ENCODE measurements at regions not wholly inside any gene's neighbourhood (a gene's known extent, or its start where the extent isn't known, plus 50 kb on each side); places are given as distances from the start of the nearest gene placed in this dataset.
"Not testable (repeated sequence)": the region's sequence is repeated elsewhere in the genome, so short reads cannot be mapped to it uniquely, and the experiment has no call there.

GRCh38 chr2:187684174-187684573 is 129.9 kb upstream of the TFPI start:
- no peak for DNase-seq (ENCODE audit: low spot score)

GRCh38 chr2:187686416-187687024 is 132.3 kb upstream of the TFPI start:
- DNase-seq (ENCODE audit: low spot score), result no peak

GRCh38 chr2:187687585-187687984 is 133.3 kb upstream of the TFPI start:
- no peak for DNase-seq (ENCODE audit: low spot score)

GRCh38 chr2:187689372-187689771 is 135.1 kb upstream of the TFPI start:
- DNase-seq (ENCODE audit: low spot score), result no peak

- DNase-seq (ENCODE audit: low spot score), result no peak
Measured at GRCh38 chr2:187693923-187694322, 139.7 kb upstream of the TFPI start.

GRCh38 chr2:187696644-187697043 is 142.4 kb upstream of the TFPI start:
- not testable (repeated sequence) for DNase-seq (ENCODE audit: low spot score)

- no peak for DNase-seq (ENCODE audit: low spot score)
Measured at GRCh38 chr2:187698374-187699110, 144.3 kb upstream of the TFPI start.

- DNase-seq (ENCODE audit: low spot score), result no peak
Measured at GRCh38 chr2:187702157-187702556, 147.9 kb upstream of the TFPI start.

GRCh38 chr2:187708272-187708671 is 154.0 kb upstream of the TFPI start:
- DNase-seq (ENCODE audit: low spot score), result no peak

GRCh38 chr2:187709065-187709464 is 154.8 kb upstream of the TFPI start:
- no peak for DNase-seq (ENCODE audit: low spot score)

GRCh38 chr2:187710791-187711521 is 156.7 kb upstream of the TFPI start:
- DNase-seq (ENCODE audit: low spot score), result no peak

- DNase-seq (ENCODE audit: low spot score), result no peak
Measured at GRCh38 chr2:187715590-187715989, 161.4 kb upstream of the TFPI start.

GRCh38 chr2:187716301-187716700 is 162.1 kb upstream of the TFPI start:
- DNase-seq (ENCODE audit: low spot score), result no peak

- no peak for DNase-seq (ENCODE audit: low spot score)
Measured at GRCh38 chr2:187718092-187718491, 163.9 kb upstream of the TFPI start.

GRCh38 chr2:187719510-187719909 is 165.3 kb upstream of the TFPI start:
- DNase-seq (ENCODE audit: low spot score), result no peak

GRCh38 chr2:187748958-187749357 is 194.7 kb upstream of the TFPI start:
- no peak for DNase-seq (ENCODE audit: low spot score)

GRCh38 chr2:187749804-187750431 is 195.7 kb upstream of the TFPI start:
- no peak for DNase-seq (ENCODE audit: low spot score)

- DNase-seq (ENCODE audit: low spot score), result no peak
Measured at GRCh38 chr2:187768995-187769394, 214.8 kb upstream of the TFPI start.

- DNase-seq (ENCODE audit: low spot score), result no peak
Measured at GRCh38 chr2:187769437-187769836, 215.2 kb upstream of the TFPI start.

GRCh38 chr2:187774551-187775071 is 220.4 kb upstream of the TFPI start:
- no peak for DNase-seq (ENCODE audit: low spot score)

- DNase-seq (ENCODE audit: low spot score), result no peak
Measured at GRCh38 chr2:187775196-187775595, 221.0 kb upstream of the TFPI start.

GRCh38 chr2:187775651-187776050 is 221.4 kb upstream of the TFPI start:
- no peak for DNase-seq (ENCODE audit: low spot score)
